ENCODE measurements at regions not wholly inside any gene's neighbourhood (a gene's known extent, or its start where the extent isn't known, plus 50 kb on each side); places are given as distances from the start of the nearest gene placed in this dataset.
"Not testable (repeated sequence)": the region's sequence is repeated elsewhere in the genome, so short reads cannot be mapped to it uniquely, and the experiment has no call there.

- H3K4me3 ChIP-seq (ENCODE audit: low read depth, low read length, poor library complexity, severe bottlenecking) = no peak overlapping the region
- no peaks in the 10 kb centered on the region for H3K9me2 ChIP-seq (ENCODE audit: insufficient read depth, low read length)
- no TSS peak for BruUV-seq (replicated peaks)
- no peaks in the 10 kb centered on the region for H3K79me2 ChIP-seq (ENCODE audit: insufficient read depth, low read depth, low read length)
- DNase-seq (ENCODE audit: low spot score) = no peak
- H2AFZ ChIP-seq (ENCODE audit: low read length) = no peak overlapping the region
- intact Hi-C loops (cut with micrococcal nuclease; ENCODE audit: unreplicated experiment) = no loop called here
- no peaks in the 10 kb centered on the region for H3K4me1 ChIP-seq (ENCODE audit: insufficient read depth, low read length, poor library complexity, severe bottlenecking)
- ChIA-PET CTCF (ENCODE audit: unreplicated experiment) (no interaction called here), POLR2A (interaction anchor here (0.6 to 1.1 kb wide), 5 partner anchors 10 to 1632 kb away, joined by 3 to 5 read pairs (median 3); no protein-coding TSS in a partner anchor)
- H3K9me3 ChIP-seq (ENCODE audit: low read length) = no peaks in the 10 kb centered on the region
- no peaks in the 10 kb centered on the region for H4K20me1 ChIP-seq (ENCODE audit: insufficient read depth, low read length)
- TF ChIP-seq CTCF (conservative IDR thresholded peaks at IDR 0.05; ENCODE audit: low read length) (no peak), EZH2phosphoT487 (IDR thresholded peaks at IDR 0.05; ENCODE audit: borderline replicate concordance, low read depth, low read length) (no peak)
- no peak overlapping the region for H3K4me2 ChIP-seq (ENCODE audit: low read length)
- H3K27ac ChIP-seq (ENCODE audit: low read depth, low read length, poor library complexity, severe bottlenecking) = no peak overlapping the region
- no peaks in the 10 kb centered on the region for H3K36me3 ChIP-seq (ENCODE audit: insufficient read depth, low read length)
Observed at GRCh38 chr5:87594566-87594965, 181.8 kb upstream of the CCNH start.

GRCh38 chr5:87589587-87589986 lies 176.9 kb upstream of the CCNH start:
- Histone ChIP-seq H3K79me2 (ENCODE audit: insufficient read depth, low read depth, low read length) (no peaks in the 10 kb centered on the region), H2AFZ (ENCODE audit: low read length) (no peak overlapping the region), H3K27ac (ENCODE audit: low read depth, low read length, poor library complexity, severe bottlenecking) (no peak overlapping the region), H3K4me1 (ENCODE audit: insufficient read depth, low read length, poor library complexity, severe bottlenecking) (no peaks in the 10 kb centered on the region), H3K9me3 (ENCODE audit: low read length) (no peaks in the 10 kb centered on the region), H3K9me2 (ENCODE audit: insufficient read depth, low read length) (no peaks in the 10 kb centered on the region), H3K4me3 (ENCODE audit: low read depth, low read length, poor library complexity, severe bottlenecking) (no peak overlapping the region), H4K20me1 (ENCODE audit: insufficient read depth, low read length) (no peaks in the 10 kb centered on the region), H3K36me3 (ENCODE audit: insufficient read depth, low read length) (no peaks in the 10 kb centered on the region), H3K4me2 (ENCODE audit: low read length) (no peak overlapping the region)
- intact Hi-C loops (cut with micrococcal nuclease; ENCODE audit: unreplicated experiment) = no loop called here
- TF ChIP-seq EZH2phosphoT487 (IDR thresholded peaks at IDR 0.05; ENCODE audit: borderline replicate concordance, low read depth, low read length) (no peak), CTCF (conservative IDR thresholded peaks at IDR 0.05; ENCODE audit: low read length) (no peak)
- CTCF ChIA-PET (ENCODE audit: unreplicated experiment) = no interaction called here
- DNase-seq (ENCODE audit: low spot score) = no peak
- POLR2A ChIA-PET = no interaction called here
- no TSS peak for BruUV-seq (replicated peaks)

- H3K9me2 ChIP-seq (ENCODE audit: insufficient read depth, low read length) = no peaks in the 10 kb centered on the region
- ChIA-PET POLR2A (no interaction called here), CTCF (ENCODE audit: unreplicated experiment) (no interaction called here)
- H3K36me3 ChIP-seq (ENCODE audit: insufficient read depth, low read length) = no peaks in the 10 kb centered on the region
- H3K27ac ChIP-seq (ENCODE audit: low read depth, low read length, poor library complexity, severe bottlenecking) = no peak overlapping the region
- H3K4me3 ChIP-seq (ENCODE audit: low read depth, low read length, poor library complexity, severe bottlenecking) = no peak overlapping the region
- TF ChIP-seq EZH2phosphoT487 (IDR thresholded peaks at IDR 0.05; ENCODE audit: borderline replicate concordance, low read depth, low read length) (no peak), CTCF (conservative IDR thresholded peaks at IDR 0.05; ENCODE audit: low read length) (no peak)
- H3K4me2 ChIP-seq (ENCODE audit: low read length) = no peak overlapping the region
- intact Hi-C loops (cut with micrococcal nuclease; ENCODE audit: unreplicated experiment) = no loop called here
- no peaks in the 10 kb centered on the region for H3K4me1 ChIP-seq (ENCODE audit: insufficient read depth, low read length, poor library complexity, severe bottlenecking)
- no peaks in the 10 kb centered on the region for H4K20me1 ChIP-seq (ENCODE audit: insufficient read depth, low read length)
- H3K79me2 ChIP-seq (ENCODE audit: insufficient read depth, low read depth, low read length) = no peaks in the 10 kb centered on the region
- no TSS peak for BruUV-seq (replicated peaks)
- no peaks in the 10 kb centered on the region for H3K9me3 ChIP-seq (ENCODE audit: low read length)
- H2AFZ ChIP-seq (ENCODE audit: low read length) = no peak overlapping the region
- DNase-seq (ENCODE audit: low spot score) = no peak
Observed at GRCh38 chr5:87588316-87588715, 175.6 kb upstream of the CCNH start.

GRCh38 chr5:87583704-87584103 lies 171.0 kb upstream of the CCNH start:
- H3K9me2 ChIP-seq (ENCODE audit: insufficient read depth, low read length); H2AFZ ChIP-seq (ENCODE audit: low read length); H3K79me2 ChIP-seq (ENCODE audit: insufficient read depth, low read depth, low read length); H4K20me1 ChIP-seq (ENCODE audit: insufficient read depth, low read length); DNase-seq (ENCODE audit: low spot score); POLR2A ChIA-PET; H3K36me3 ChIP-seq (ENCODE audit: insufficient read depth, low read length); H3K27ac ChIP-seq (ENCODE audit: low read depth, low read length, poor library complexity, severe bottlenecking); CTCF ChIA-PET (ENCODE audit: unreplicated experiment); H3K4me3 ChIP-seq (ENCODE audit: low read depth, low read length, poor library complexity, severe bottlenecking); H3K9me3 ChIP-seq (ENCODE audit: low read length); H3K4me1 ChIP-seq (ENCODE audit: insufficient read depth, low read length, poor library complexity, severe bottlenecking); BruUV-seq (replicated peaks); H3K4me2 ChIP-seq (ENCODE audit: low read length): not testable (repeated sequence)
- intact Hi-C loops (cut with micrococcal nuclease; ENCODE audit: unreplicated experiment) = loop anchor here (1.0 kb wide), 1 partner anchor 62 kb away; no protein-coding TSS in a partner anchor

All from OCI-LY7 (cell line).